BE2C (cell line): ENCODE measurements at regions not wholly inside any gene's neighbourhood (a gene's known extent, or its start where the extent isn't known, plus 50 kb on each side); places are given as distances from the start of the nearest gene placed in this dataset.
A peak's percentile ranks its signal among the peaks of the same experiment; 100 is the strongest.
"Not testable (repeated sequence)": the region's sequence is repeated elsewhere in the genome, so short reads cannot be mapped to it uniquely, and the experiment has no call there.

Experiments
- DNase-seq: peaks from one replicate; pipeline ENCODE4 v3.0.0-alpha.2; 2020
- H3K27me3 ChIP-seq: fragments of 250-450 bp; sonication (Bioruptor Pico); 2 replicates; pipeline ENCODE4 v1.5.1; 2020; ENCODE audit warnings: mild to moderate bottlenecking
- H3K36me3 ChIP-seq: fragments of 250-450 bp; sonication (Bioruptor Pico); 2 replicates; pipeline ENCODE4 v1.5.1; 2020; ENCODE audit warnings: mild to moderate bottlenecking
- H3K4me1 ChIP-seq: fragments of 250-450 bp; sonication (Bioruptor Pico); 2 replicates; pipeline ENCODE4 v1.5.1; 2020
- H3K4me3 ChIP-seq: 2 replicates; pipeline ENCODE4 v1.5.1; 2011; ENCODE audit warnings: low read depth, low read length
- H3K9me3 ChIP-seq: fragments of 250-450 bp; sonication (Bioruptor Pico); 2 replicates; pipeline ENCODE4 v1.5.1; 2020
- TF ChIP-seq, protein P1 (sequence below): IDR thresholded peaks from 2 replicates; pipeline ENCODE4 v1.5.1; 2012; ENCODE audit warnings: mild to moderate bottlenecking, low read depth, low read length

DNA sequence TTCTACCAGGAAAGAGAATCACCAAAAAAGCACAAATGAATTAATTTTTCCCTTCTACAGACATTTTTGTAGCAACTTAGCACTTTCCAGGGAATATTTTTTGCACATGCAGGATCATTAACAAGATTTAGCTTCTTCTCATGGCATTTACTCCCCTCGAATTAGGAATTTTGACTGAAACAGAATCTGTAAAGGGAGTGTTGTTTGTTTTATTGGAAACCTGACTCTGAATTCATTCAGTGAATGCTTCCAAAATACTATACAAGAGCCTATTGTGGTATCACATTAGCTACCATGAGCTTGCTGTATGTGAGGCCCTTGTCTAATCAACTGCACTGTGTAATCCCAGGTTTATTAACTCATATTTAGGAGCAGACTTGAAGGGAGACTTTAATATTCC, 130.4 kb upstream of the ATP10A start:
- H3K27me3 ChIP-seq, result no peaks in the 10 kb centered on the region
- no peak for DNase-seq
- no peak overlapping the region for H3K4me3 ChIP-seq
- H3K4me1 ChIP-seq, result no peaks in the 10 kb centered on the region
- no peaks in the 10 kb centered on the region for H3K9me3 ChIP-seq
- no peaks in the 10 kb centered on the region for H3K36me3 ChIP-seq
- TF ChIP-seq, protein P1, sequence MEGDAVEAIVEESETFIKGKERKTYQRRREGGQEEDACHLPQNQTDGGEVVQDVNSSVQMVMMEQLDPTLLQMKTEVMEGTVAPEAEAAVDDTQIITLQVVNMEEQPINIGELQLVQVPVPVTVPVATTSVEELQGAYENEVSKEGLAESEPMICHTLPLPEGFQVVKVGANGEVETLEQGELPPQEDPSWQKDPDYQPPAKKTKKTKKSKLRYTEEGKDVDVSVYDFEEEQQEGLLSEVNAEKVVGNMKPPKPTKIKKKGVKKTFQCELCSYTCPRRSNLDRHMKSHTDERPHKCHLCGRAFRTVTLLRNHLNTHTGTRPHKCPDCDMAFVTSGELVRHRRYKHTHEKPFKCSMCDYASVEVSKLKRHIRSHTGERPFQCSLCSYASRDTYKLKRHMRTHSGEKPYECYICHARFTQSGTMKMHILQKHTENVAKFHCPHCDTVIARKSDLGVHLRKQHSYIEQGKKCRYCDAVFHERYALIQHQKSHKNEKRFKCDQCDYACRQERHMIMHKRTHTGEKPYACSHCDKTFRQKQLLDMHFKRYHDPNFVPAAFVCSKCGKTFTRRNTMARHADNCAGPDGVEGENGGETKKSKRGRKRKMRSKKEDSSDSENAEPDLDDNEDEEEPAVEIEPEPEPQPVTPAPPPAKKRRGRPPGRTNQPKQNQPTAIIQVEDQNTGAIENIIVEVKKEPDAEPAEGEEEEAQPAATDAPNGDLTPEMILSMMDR, result no peak

DNA sequence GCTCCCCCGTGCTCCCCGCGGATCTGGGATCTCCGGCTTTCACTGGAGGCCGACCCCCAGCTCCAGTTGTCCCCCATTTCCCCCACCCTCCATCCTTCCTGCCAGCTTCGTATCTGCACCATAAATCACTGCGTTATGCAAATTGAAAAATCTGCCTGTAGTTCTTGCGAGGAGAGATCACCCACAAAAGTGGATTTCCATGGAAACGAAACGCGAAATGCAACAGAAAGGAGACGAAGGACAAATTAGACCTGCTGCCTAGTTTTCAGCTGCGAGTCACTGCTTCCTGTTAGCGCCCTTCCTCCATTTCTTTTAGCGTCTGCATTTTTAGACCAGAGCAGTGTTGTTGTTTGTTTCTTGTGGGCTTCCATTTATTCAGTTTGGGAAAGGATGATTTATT, 127.1 kb upstream of the ATP10A start:
- no peak for DNase-seq
- Histone ChIP-seq H3K4me1 (no peaks in the 10 kb centered on the region), H3K36me3 (no peaks in the 10 kb centered on the region), H3K27me3 (no peaks in the 10 kb centered on the region), H3K9me3 (no peaks in the 10 kb centered on the region), H3K4me3 (no peak overlapping the region)
- TF ChIP-seq, protein P1, result no peak

DNA sequence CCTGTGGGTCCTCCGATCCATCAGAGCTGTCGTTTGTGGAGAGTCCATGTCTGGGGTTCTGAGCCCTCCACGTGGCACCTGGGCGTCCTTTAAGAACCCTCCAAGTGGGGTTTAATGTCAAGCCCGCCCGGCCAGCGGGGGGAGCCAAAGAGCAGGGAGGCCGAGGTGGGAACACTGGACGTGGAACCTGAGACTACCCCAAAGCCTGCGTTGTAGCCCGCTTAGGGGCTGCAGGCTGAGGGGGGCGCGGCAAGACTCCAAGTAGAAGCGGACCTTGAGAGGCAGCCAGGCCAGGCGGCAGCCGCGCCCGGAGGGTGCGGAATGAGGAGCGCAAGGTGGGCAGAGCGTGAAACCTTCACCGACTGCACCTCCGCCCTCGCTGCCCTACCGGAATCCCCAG, 126.2 kb upstream of the ATP10A start:
- Histone ChIP-seq H3K9me3 (no peaks in the 10 kb centered on the region), H3K36me3 (no peaks in the 10 kb centered on the region), H3K4me1 (no peaks in the 10 kb centered on the region), H3K27me3 (no peaks in the 10 kb centered on the region), H3K4me3 (no peak overlapping the region)
- peak; percentile 6 for DNase-seq
- TF ChIP-seq, protein P1, result peak; percentile 5; the same call in 1 of the 2 replicates

DNA sequence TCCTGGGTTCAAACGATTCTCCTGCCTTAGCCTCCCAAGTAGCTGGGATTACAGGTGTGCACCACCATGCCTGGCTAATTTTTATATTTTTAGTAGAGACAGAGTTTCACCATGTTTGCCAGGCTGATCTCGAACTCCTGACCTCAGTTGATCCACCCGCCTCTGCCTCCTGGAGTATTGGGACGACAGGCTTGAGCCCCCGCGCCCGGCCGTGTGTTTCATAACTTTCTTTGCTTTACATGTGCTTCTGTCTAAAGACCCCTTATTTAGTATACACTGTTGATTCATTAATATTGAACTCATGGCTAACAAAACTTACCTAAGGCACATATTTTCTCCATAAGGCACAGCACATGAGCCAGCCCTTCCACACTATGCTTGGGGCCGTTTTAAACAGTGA, 125.6 kb upstream of the ATP10A start:
- not testable (repeated sequence) for H3K4me3 ChIP-seq, H3K9me3 ChIP-seq, DNase-seq, H3K36me3 ChIP-seq, H3K4me1 ChIP-seq, H3K27me3 ChIP-seq

DNA sequence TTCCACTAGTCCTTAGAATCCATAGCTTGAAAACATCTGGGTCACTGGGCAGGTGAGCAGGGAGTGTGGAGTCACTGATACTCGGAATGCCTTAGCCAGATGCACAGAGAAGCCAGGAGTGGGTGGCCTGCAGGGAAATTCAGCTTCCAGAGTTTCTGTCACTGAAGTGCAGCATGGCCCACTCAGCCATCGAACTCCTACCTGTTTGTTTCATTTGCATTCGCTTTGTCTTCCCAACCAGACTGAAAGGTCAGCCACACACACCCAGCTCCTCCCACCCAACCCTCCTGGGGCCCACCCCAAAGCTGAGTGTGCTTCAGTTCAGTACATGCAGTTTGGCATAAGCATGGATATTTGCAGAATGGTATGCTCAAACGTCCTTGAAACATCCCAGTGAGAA, 124.5 kb upstream of the ATP10A start:
- no peaks in the 10 kb centered on the region for H3K9me3 ChIP-seq
- no peak for DNase-seq
- TF ChIP-seq, protein P1, result no peak
- H3K4me3 ChIP-seq, result no peak overlapping the region
- H3K36me3 ChIP-seq, result no peaks in the 10 kb centered on the region
- H3K4me1 ChIP-seq, result no peaks in the 10 kb centered on the region
- no peaks in the 10 kb centered on the region for H3K27me3 ChIP-seq

DNA sequence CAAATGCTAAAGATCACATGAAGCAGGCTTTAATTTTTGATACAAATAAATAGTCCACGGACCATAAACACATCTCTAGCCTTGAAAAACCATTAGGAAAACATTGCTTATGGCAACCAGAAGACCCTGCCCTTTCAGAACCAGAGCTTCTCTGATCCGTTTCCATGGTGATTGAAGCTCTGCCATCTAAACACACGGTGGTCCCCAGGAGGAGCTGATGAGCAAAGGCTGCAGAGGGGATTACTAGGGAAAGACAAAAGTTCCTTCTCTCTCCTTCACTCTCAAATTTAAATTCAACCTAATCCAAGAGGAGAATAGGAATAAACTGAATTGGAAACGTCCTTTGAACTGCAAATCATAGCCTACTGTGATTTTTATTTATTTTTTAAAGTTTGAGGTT, 122.0 kb upstream of the ATP10A start:
- no peak overlapping the region for H3K4me3 ChIP-seq
- H3K36me3 ChIP-seq, result no peaks in the 10 kb centered on the region
- DNase-seq, result no peak
- H3K27me3 ChIP-seq, result no peaks in the 10 kb centered on the region
- no peaks in the 10 kb centered on the region for H3K9me3 ChIP-seq
- TF ChIP-seq, protein P1, result no peak
- no peaks in the 10 kb centered on the region for H3K4me1 ChIP-seq

DNA sequence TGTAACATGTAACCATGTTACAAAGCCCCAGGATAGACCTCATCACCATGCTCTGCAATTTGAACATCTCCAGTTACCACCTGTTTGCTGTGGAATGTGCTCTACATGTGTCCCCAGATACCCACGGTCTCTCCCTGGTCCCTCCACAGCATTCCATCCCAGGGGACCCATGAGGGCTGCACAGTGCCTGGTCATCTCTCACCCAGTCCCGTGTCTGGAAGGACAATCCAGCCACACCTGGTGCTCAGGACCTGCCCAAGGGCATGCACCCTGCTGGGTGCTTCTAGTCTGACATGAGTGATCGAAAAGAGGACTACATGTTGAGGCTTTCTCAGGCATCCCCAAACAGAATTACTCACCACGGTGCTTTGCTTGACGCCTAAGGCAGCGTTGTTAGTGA, 119.6 kb upstream of the ATP10A start:
- no peaks in the 10 kb centered on the region for H3K27me3 ChIP-seq
- H3K9me3 ChIP-seq, result no peaks in the 10 kb centered on the region
- no peaks in the 10 kb centered on the region for H3K4me1 ChIP-seq
- no peak overlapping the region for H3K4me3 ChIP-seq
- DNase-seq, result no peak
- no peaks in the 10 kb centered on the region for H3K36me3 ChIP-seq
- TF ChIP-seq, protein P1, result no peak
